ENCODE measurements at regions not wholly inside any gene's neighbourhood (a gene's known extent, or its start where the extent isn't known, plus 50 kb on each side); places are given as distances from the start of the nearest gene placed in this dataset.
"Not testable (repeated sequence)": the region's sequence is repeated elsewhere in the genome, so short reads cannot be mapped to it uniquely, and the experiment has no call there.

GRCh38 chr10:42367532-42368230 lies 270.7 kb downstream of the ZNF33B start:
- ATAC-seq (peak; percentile 100), DNase-seq (peak; percentile 88)
- intact Hi-C loops (cut with DNase I): no loop called here
- H3K27ac ChIP-seq: peak overlapping the region; percentile 24
- no peaks in the 10 kb centered on the region for H3K36me3 ChIP-seq
- H3K9me3 ChIP-seq: no peaks in the 10 kb centered on the region
- no peak for TF ChIP-seq CTCF (IDR thresholded peaks at IDR 0.05)
- H3K27me3 ChIP-seq: no peaks in the 10 kb centered on the region
- peak overlapping the region; percentile 68 for H3K4me3 ChIP-seq
- H3K4me1 ChIP-seq: peaks cover 3% of the 10 kb centered on the region

GRCh38 chr10:42351745-42352144 lies 286.6 kb downstream of the ZNF33B start:
- DNase-seq: no peak
- intact Hi-C loops (cut with DNase I): no loop called here
- no peak for TF ChIP-seq CTCF (IDR thresholded peaks at IDR 0.05)
- H3K4me1 ChIP-seq: no peaks in the 10 kb centered on the region
- no peak for ATAC-seq
- H3K9me3 ChIP-seq: peaks cover 21% of the 10 kb centered on the region
- no peaks in the 10 kb centered on the region for H3K36me3 ChIP-seq
- H3K27me3 ChIP-seq: no peaks in the 10 kb centered on the region
- H3K4me3 ChIP-seq: no peak overlapping the region
- H3K27ac ChIP-seq: no peak overlapping the region

GRCh38 chr10:42336593-42337337 lies 301.6 kb downstream of the ZNF33B start:
- H3K27me3 ChIP-seq; DNase-seq; H3K27ac ChIP-seq; H3K36me3 ChIP-seq; intact Hi-C loops (cut with DNase I); ATAC-seq; H3K4me3 ChIP-seq; H3K4me1 ChIP-seq: not testable (repeated sequence)
- H3K9me3 ChIP-seq: peaks cover 85% of the 10 kb centered on the region

- H3K27me3 ChIP-seq; DNase-seq; H3K4me3 ChIP-seq; H3K36me3 ChIP-seq; ATAC-seq; H3K27ac ChIP-seq; H3K4me1 ChIP-seq; intact Hi-C loops (cut with DNase I): not testable (repeated sequence)
- peaks cover 86% of the 10 kb centered on the region for H3K9me3 ChIP-seq
Observed at GRCh38 chr10:42335653-42336296, 302.6 kb downstream of the ZNF33B start.

GRCh38 chr10:42304341-42304740 lies 334.0 kb downstream of the ZNF33B start:
- no peak for TF ChIP-seq CTCF (IDR thresholded peaks at IDR 0.05)

GRCh38 chr10:42281896-42282295 lies 356.5 kb downstream of the ZNF33B start:
- intact Hi-C loops (cut with DNase I); DNase-seq: not testable (repeated sequence)

More at GRCh38 chr10:42304341-42304740, 334.0 kb downstream of the ZNF33B start:
- no peaks in the 10 kb centered on the region for H3K27me3 ChIP-seq
- no peak overlapping the region for H3K27ac ChIP-seq
- intact Hi-C loops (cut with DNase I): no loop called here
- no peak for DNase-seq
- H3K9me3 ChIP-seq: peaks cover 68% of the 10 kb centered on the region
- no peak overlapping the region for H3K4me3 ChIP-seq
- no peaks in the 10 kb centered on the region for H3K36me3 ChIP-seq
- ATAC-seq: no peak
- H3K4me1 ChIP-seq: no peaks in the 10 kb centered on the region

GRCh38 chr10:42269788-42270187 lies 368.6 kb downstream of the ZNF33B start:
- H3K9me3 ChIP-seq; ATAC-seq; DNase-seq; H3K27me3 ChIP-seq; H3K4me3 ChIP-seq; H3K36me3 ChIP-seq; intact Hi-C loops (cut with DNase I); H3K27ac ChIP-seq; H3K4me1 ChIP-seq: not testable (repeated sequence)
- TF ChIP-seq CTCF (IDR thresholded peaks at IDR 0.05): peak; percentile 29

More at GRCh38 chr10:42281896-42282295, 356.5 kb downstream of the ZNF33B start:
- ATAC-seq, H3K36me3 ChIP-seq, H3K4me1 ChIP-seq, H3K27me3 ChIP-seq, H3K27ac ChIP-seq, H3K9me3 ChIP-seq, H3K4me3 ChIP-seq: not testable (repeated sequence)

GRCh38 chr10:42263259-42263658 lies 375.1 kb downstream of the ZNF33B start:
- H3K9me3 ChIP-seq; DNase-seq; H3K27me3 ChIP-seq; H3K4me1 ChIP-seq; intact Hi-C loops (cut with DNase I); H3K36me3 ChIP-seq; H3K4me3 ChIP-seq; ATAC-seq; H3K27ac ChIP-seq: not testable (repeated sequence)

- H3K36me3 ChIP-seq; H3K27me3 ChIP-seq; intact Hi-C loops (cut with DNase I); H3K4me3 ChIP-seq; H3K4me1 ChIP-seq; ATAC-seq; H3K9me3 ChIP-seq; H3K27ac ChIP-seq; DNase-seq: not testable (repeated sequence)
Observed at GRCh38 chr10:42243002-42243401, 395.4 kb downstream of the ZNF33B start.

All from upper lobe of right lung (tissue), 1 donor.